IPS-11a (cell line): ENCODE measurements at regions not wholly inside any gene's neighbourhood (a gene's known extent, or its start where the extent isn't known, plus 50 kb on each side); places are given as distances from the start of the nearest gene placed in this dataset.
"Not testable (repeated sequence)": the region's sequence is repeated elsewhere in the genome, so short reads cannot be mapped to it uniquely, and the experiment has no call there.

Source experiments
- H3K4me3 ChIP-seq: one replicate; pipeline ENCODE4 v1.5.1; 2013; ENCODE audit warnings: low read depth, low read length, control low read depth

GRCh38 chr2:131425231-131425941 lies 50.5 kb upstream of the TUBA3D start:
- H3K4me3 ChIP-seq, result no peak overlapping the region

- H3K4me3 ChIP-seq, result peak overlapping the region; percentile 2
Measured at GRCh38 chr2:131424605-131425114, 51.3 kb upstream of the TUBA3D start.

GRCh38 chr2:131420751-131421150 lies 55.2 kb upstream of the TUBA3D start:
- H3K4me3 ChIP-seq, result not testable (repeated sequence)

- no peak overlapping the region for H3K4me3 ChIP-seq
Measured at GRCh38 chr2:131419441-131419840, 55.5 kb upstream of the RAB6D start.

GRCh38 chr2:131418625-131419024 lies 54.7 kb upstream of the RAB6D start:
- H3K4me3 ChIP-seq, result no peak overlapping the region

GRCh38 chr2:131417886-131418285 lies 53.9 kb upstream of the RAB6D start:
- H3K4me3 ChIP-seq, result no peak overlapping the region

- no peak overlapping the region for H3K4me3 ChIP-seq
Measured at GRCh38 chr2:131413785-131414184, 49.8 kb upstream of the RAB6D start.
